ENCODE measurements at regions not wholly inside any gene's neighbourhood (a gene's known extent, or its start where the extent isn't known, plus 50 kb on each side); places are given as distances from the start of the nearest gene placed in this dataset.

DNA sequence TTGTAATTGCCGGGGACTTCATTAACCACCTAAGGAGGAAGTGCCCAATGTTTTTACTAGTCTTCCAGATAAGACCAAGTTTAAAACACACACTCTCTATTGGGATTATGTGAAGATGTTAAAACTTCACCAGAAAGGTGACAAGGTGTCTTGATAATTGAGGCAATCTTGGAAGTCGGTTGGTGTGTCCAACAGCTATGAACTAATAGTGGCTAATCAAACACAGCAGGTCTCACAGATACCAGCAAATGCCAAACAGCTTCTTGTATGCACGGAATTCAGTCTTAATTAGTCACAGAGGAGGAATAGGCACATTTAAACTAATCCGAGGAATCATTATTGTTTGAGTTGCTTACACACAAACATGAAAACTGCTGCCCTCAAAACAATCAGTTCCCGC is 214.5 kb downstream of the SEC61B start:
- TF ChIP-seq ZBTB33 (IDR thresholded peaks at IDR 0.05; ENCODE audit: borderline replicate concordance, low read depth) (no peak), TAF1 (IDR thresholded peaks at IDR 0.05; ENCODE audit: borderline replicate concordance, low read depth, low read length) (no peak), POLR2AphosphoS5 (IDR thresholded peaks at IDR 0.05; ENCODE audit: low read depth, low read length) (no peak), CTCF (IDR thresholded peaks at IDR 0.05) (no peak), REST (IDR thresholded peaks at IDR 0.05; ENCODE audit: low read depth, low read length) (no peak), NFIC (IDR thresholded peaks at IDR 0.05; ENCODE audit: borderline replicate concordance) (no peak), SIN3A (IDR thresholded peaks at IDR 0.05; ENCODE audit: borderline replicate concordance, low read depth, low read length) (no peak), IRF3 (IDR thresholded peaks at IDR 0.05; ENCODE audit: low read depth, low read length) (no peak), EP300 (IDR thresholded peaks at IDR 0.05; ENCODE audit: borderline replicate concordance in 1 of 2, low read depth in 1 of 2, low read length in 1 of 2) (no peak), JUND (IDR thresholded peaks at IDR 0.05) (no peak), MAX (IDR thresholded peaks at IDR 0.05; ENCODE audit: low read depth) (no peak)
- TF ChIP-seq, protein P1, sequence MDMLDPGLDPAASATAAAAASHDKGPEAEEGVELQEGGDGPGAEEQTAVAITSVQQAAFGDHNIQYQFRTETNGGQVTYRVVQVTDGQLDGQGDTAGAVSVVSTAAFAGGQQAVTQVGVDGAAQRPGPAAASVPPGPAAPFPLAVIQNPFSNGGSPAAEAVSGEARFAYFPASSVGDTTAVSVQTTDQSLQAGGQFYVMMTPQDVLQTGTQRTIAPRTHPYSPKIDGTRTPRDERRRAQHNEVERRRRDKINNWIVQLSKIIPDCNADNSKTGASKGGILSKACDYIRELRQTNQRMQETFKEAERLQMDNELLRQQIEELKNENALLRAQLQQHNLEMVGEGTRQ (IDR thresholded peaks at IDR 0.05; ENCODE audit: borderline replicate concordance, low read depth, low read length), result no peak
